ENCODE measurements at regions not wholly inside any gene's neighbourhood (a gene's known extent, or its start where the extent isn't known, plus 50 kb on each side); places are given as distances from the start of the nearest gene placed in this dataset.

DNA sequence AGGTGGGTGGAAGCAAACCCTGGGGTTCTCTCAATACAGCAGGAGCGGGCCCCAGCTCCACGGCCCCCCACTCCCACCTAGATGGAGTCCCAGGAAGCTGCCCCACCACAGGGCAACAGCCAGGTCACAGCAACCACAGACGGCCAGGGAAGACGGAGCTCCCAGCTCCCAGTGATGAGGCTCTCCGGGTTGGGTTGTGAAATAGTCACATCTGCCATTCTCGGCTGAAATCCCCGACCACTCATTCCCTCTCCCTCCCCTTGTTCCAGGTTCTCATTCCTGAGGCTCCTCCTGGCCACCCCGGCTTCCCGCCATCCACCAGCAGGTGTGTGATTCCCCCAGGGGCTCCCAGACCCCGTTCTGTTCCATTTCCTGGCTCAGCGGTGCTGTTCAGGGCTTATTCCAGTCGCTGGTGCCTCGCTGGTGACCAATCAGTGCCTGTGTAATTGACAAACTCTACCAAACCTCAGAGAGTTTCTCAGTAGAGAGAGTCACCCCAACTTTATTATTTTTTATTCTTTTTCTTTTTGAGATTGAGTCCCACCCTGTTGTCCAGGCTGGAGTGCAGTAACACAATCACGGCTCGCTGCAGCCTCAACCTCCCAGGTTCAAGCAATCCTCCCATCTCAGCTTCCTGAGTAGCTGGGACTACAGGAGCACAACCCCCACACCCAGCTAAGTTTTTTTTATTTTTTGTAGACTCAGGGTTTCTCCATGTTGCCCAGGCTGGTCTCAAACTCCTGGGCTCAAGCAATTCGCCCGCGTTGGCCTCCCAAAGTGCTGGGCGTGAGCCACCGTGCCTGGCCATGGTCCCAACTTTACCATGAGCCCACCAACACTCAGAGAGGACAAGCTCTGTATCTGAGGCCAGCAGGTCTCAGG is 63.2 kb downstream of the SHANK2 start:
- Mint-ChIP-seq H3K4me3 (no peak overlapping the region), H3K36me3 (no peaks in the 10 kb centered on the region), H3K9me3 (no peaks in the 10 kb centered on the region), H3K27ac (no peak overlapping the region), H3K4me1 (no peaks in the 10 kb centered on the region), H3K27me3 (peaks cover 2 to 13% of the 10 kb centered on the region in 2 donors)
- no peak for DNase-seq
- intact Hi-C loops (cut with micrococcal nuclease): no loop called here
- Histone ChIP-seq H3K4me1 (ENCODE audit: insufficient read depth, low read length) (no peaks in the 10 kb centered on the region), H3K4me3 (ENCODE audit: low read length in 2 of 2) (no peak overlapping the region), H3K27ac (ENCODE audit: low read depth, low read length) (no peak overlapping the region), H3K36me3 (ENCODE audit: insufficient read depth, low read length) (no peaks in the 10 kb centered on the region), H3K27me3 (ENCODE audit: insufficient read depth, low read length) (no peaks in the 10 kb centered on the region), H3K9me3 (ENCODE audit: control insufficient read depth in 1 of 2, low read length in 2 of 2) (no peaks in the 10 kb centered on the region)
- CTCF ChIA-PET (ENCODE audit: partially characterized antibody): no interaction called here
- POLR2A ChIA-PET (ENCODE audit: partially characterized antibody): no interaction called here

DNA sequence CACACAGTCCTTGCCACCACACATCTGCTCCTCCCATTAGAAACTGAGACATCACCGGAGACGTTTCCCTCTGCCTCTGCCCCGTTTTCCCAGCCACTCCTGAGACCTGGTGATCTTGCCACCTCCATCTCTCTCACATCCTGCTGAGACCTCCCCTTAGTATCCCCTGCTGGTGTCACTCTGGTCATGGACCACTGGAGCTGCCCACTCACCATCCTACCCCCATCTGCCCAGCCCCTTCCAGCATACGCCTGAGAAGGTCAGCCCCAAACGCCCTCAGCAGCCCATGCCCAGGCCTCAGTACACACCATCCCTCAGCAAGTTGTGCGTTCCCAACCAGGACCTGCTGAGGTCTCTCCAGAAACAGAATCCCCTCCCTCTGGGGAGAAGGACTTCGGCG is 64.3 kb downstream of the SHANK2 start:
- Mint-ChIP-seq H3K36me3 (no peaks in the 10 kb centered on the region), H3K9me3 (no peaks in the 10 kb centered on the region), H3K27ac (no peak overlapping the region), H3K4me1 (no peaks in the 10 kb centered on the region), H3K27me3 (peaks cover 0 to 13% of the 10 kb centered on the region in 2 donors), H3K4me3 (peak overlapping the region in 1 of 8 donors; percentile 1)
- H3K4me1 ChIP-seq (ENCODE audit: insufficient read depth, low read length): no peaks in the 10 kb centered on the region
- intact Hi-C loops (cut with micrococcal nuclease): no loop called here
- H3K36me3 ChIP-seq (ENCODE audit: insufficient read depth, low read length): no peaks in the 10 kb centered on the region
- DNase-seq: no peak
- no peaks in the 10 kb centered on the region for H3K9me3 ChIP-seq (ENCODE audit: control insufficient read depth in 1 of 2, low read length in 2 of 2)
- POLR2A ChIA-PET (ENCODE audit: partially characterized antibody): no interaction called here
- H3K4me3 ChIP-seq (ENCODE audit: low read length in 2 of 2): no peak overlapping the region
- no peak overlapping the region for H3K27ac ChIP-seq (ENCODE audit: low read depth, low read length)
- CTCF ChIA-PET (ENCODE audit: partially characterized antibody): no interaction called here
- no peaks in the 10 kb centered on the region for H3K27me3 ChIP-seq (ENCODE audit: insufficient read depth, low read length)

GRCh38 chr11:71186806-71187205 is 65.6 kb downstream of the SHANK2 start:
- ChIA-PET CTCF (ENCODE audit: partially characterized antibody) (no interaction called here), POLR2A (ENCODE audit: partially characterized antibody) (no interaction called here)
- Mint-ChIP-seq H3K36me3 (no peaks in the 10 kb centered on the region), H3K27ac (no peak overlapping the region), H3K4me3 (no peak overlapping the region), H3K27me3 (peaks cover 0 to 7% of the 10 kb centered on the region in 2 donors), H3K9me3 (no peaks in the 10 kb centered on the region), H3K4me1 (no peaks in the 10 kb centered on the region)
- Histone ChIP-seq H3K27ac (ENCODE audit: low read depth, low read length) (no peak overlapping the region), H3K4me1 (ENCODE audit: insufficient read depth, low read length) (no peaks in the 10 kb centered on the region), H3K27me3 (ENCODE audit: insufficient read depth, low read length) (no peaks in the 10 kb centered on the region), H3K36me3 (ENCODE audit: insufficient read depth, low read length) (no peaks in the 10 kb centered on the region), H3K9me3 (ENCODE audit: control insufficient read depth in 1 of 2, low read length in 2 of 2) (no peaks in the 10 kb centered on the region), H3K4me3 (ENCODE audit: low read length in 2 of 2) (no peak overlapping the region)
- no peak for DNase-seq
- intact Hi-C loops (cut with micrococcal nuclease): no loop called here

- intact Hi-C loops (cut with micrococcal nuclease): no loop called here
- Histone ChIP-seq H3K4me3 (ENCODE audit: low read length in 2 of 2) (no peak overlapping the region), H3K36me3 (ENCODE audit: insufficient read depth, low read length) (no peaks in the 10 kb centered on the region), H3K27me3 (ENCODE audit: insufficient read depth, low read length) (no peaks in the 10 kb centered on the region), H3K4me1 (ENCODE audit: insufficient read depth, low read length) (no peaks in the 10 kb centered on the region), H3K9me3 (ENCODE audit: control insufficient read depth in 1 of 2, low read length in 2 of 2) (no peaks in the 10 kb centered on the region), H3K27ac (ENCODE audit: low read depth, low read length) (no peak overlapping the region)
- CTCF ChIA-PET (ENCODE audit: partially characterized antibody): no interaction called here
- POLR2A ChIA-PET (ENCODE audit: partially characterized antibody): no interaction called here
- Mint-ChIP-seq H3K9me3 (peaks cover 0 to 2% (median 0%) of the 10 kb centered on the region in 8 donors), H3K27me3 (peaks cover 2 to 3% of the 10 kb centered on the region in 2 donors), H3K4me1 (no peaks in the 10 kb centered on the region), H3K27ac (no peak overlapping the region), H3K4me3 (no peak overlapping the region), H3K36me3 (no peaks in the 10 kb centered on the region)
- no peak for DNase-seq
These were observed 67.0 kb downstream of the SHANK2 start for GRCh38 chr11:71185411-71185810.

DNA sequence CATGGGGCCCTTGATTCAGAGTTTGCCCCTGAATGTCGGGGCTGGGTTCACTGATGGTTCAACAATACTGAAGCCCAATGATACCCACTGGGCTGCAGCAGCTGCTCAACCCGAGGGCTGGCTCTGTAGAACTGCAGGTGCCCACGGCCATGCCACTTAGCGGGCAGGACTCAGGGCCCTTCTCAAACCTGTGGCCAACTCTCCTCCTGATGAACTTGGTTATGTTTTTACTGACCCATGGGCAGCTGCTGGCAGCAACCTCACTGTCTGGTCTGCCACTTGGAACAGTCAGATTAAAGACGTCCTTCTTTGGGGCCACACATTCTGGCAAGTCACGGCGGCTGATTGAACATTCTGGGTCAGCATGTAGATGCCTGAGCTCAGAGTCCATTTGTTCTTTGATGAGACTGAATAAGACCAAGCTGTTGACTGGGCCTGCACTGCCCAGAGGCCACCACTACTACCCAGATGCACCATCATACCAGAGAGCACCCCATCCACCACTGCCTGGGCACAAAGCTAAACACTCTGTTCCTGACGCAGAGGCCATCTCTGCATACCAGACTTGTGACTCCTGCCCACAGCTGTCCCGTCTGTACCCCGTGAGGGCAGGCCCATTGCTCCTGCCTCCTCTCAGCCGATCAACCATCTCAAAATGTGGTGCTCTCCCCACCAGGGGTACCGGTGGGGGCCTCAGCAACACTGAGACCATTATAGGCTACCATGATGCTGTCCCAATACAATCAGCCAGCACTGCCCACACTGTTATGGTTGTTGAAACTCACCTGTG is 67.8 kb downstream of the SHANK2 start:
- intact Hi-C loops (cut with micrococcal nuclease): no loop called here
- Histone ChIP-seq H3K36me3 (ENCODE audit: insufficient read depth, low read length) (no peaks in the 10 kb centered on the region), H3K27me3 (ENCODE audit: insufficient read depth, low read length) (no peaks in the 10 kb centered on the region), H3K4me1 (ENCODE audit: insufficient read depth, low read length) (no peaks in the 10 kb centered on the region), H3K9me3 (ENCODE audit: control insufficient read depth in 1 of 2, low read length in 2 of 2) (no peaks in the 10 kb centered on the region), H3K27ac (ENCODE audit: low read depth, low read length) (no peak overlapping the region), H3K4me3 (ENCODE audit: low read length in 2 of 2) (no peak overlapping the region)
- H3K27me3 Mint-ChIP-seq: peaks cover 2 to 3% of the 10 kb centered on the region in 2 donors
- no peak overlapping the region for H3K27ac Mint-ChIP-seq
- H3K4me1 Mint-ChIP-seq: no peaks in the 10 kb centered on the region
- CTCF ChIA-PET (ENCODE audit: partially characterized antibody): no interaction called here
- no peak overlapping the region for H3K4me3 Mint-ChIP-seq
- no peak for DNase-seq
- H3K36me3 Mint-ChIP-seq: no peaks in the 10 kb centered on the region
- H3K9me3 Mint-ChIP-seq: peaks cover 0 to 2% (median 0%) of the 10 kb centered on the region in 8 donors
- POLR2A ChIA-PET (ENCODE audit: partially characterized antibody): no interaction called here

GRCh38 chr11:71183878-71184277 is 68.5 kb downstream of the SHANK2 start:
- intact Hi-C loops (cut with micrococcal nuclease): no loop called here
- CTCF ChIA-PET (ENCODE audit: partially characterized antibody): no interaction called here

GRCh38 chr11:71182791-71183677 is 69.3 kb downstream of the SHANK2 start:
- Mint-ChIP-seq H3K4me3 (no peak overlapping the region), H3K9me3 (peaks cover 0 to 2% (median 0%) of the 10 kb centered on the region in 8 donors), H3K36me3 (no peaks in the 10 kb centered on the region), H3K4me1 (no peaks in the 10 kb centered on the region), H3K27ac (no peak overlapping the region), H3K27me3 (peaks cover 3 to 4% of the 10 kb centered on the region in 2 donors)
- ChIA-PET CTCF (ENCODE audit: partially characterized antibody) (no interaction called here), POLR2A (ENCODE audit: partially characterized antibody) (no interaction called here)
- no peaks in the 10 kb centered on the region for H3K9me3 ChIP-seq (ENCODE audit: control insufficient read depth in 1 of 2, low read length in 2 of 2)
- no peak overlapping the region for H3K4me3 ChIP-seq (ENCODE audit: low read length in 2 of 2)
- H3K27me3 ChIP-seq (ENCODE audit: insufficient read depth, low read length): no peaks in the 10 kb centered on the region
- intact Hi-C loops (cut with micrococcal nuclease): no loop called here
- no peaks in the 10 kb centered on the region for H3K36me3 ChIP-seq (ENCODE audit: insufficient read depth, low read length)
- H3K27ac ChIP-seq (ENCODE audit: low read depth, low read length): no peak overlapping the region
- H3K4me1 ChIP-seq (ENCODE audit: insufficient read depth, low read length): no peaks in the 10 kb centered on the region
- no peak for DNase-seq

More at GRCh38 chr11:71183878-71184277, 68.5 kb downstream of the SHANK2 start:
- DNase-seq: no peak
- no peaks in the 10 kb centered on the region for H3K9me3 ChIP-seq (ENCODE audit: control insufficient read depth in 1 of 2, low read length in 2 of 2)
- POLR2A ChIA-PET (ENCODE audit: partially characterized antibody): no interaction called here
- peaks cover 0 to 2% (median 0%) of the 10 kb centered on the region in 8 donors for H3K9me3 Mint-ChIP-seq
- H3K4me3 ChIP-seq (ENCODE audit: low read length in 2 of 2): no peak overlapping the region
- no peaks in the 10 kb centered on the region for H3K36me3 Mint-ChIP-seq
- no peaks in the 10 kb centered on the region for H3K4me1 ChIP-seq (ENCODE audit: insufficient read depth, low read length)
- no peak overlapping the region for H3K27ac ChIP-seq (ENCODE audit: low read depth, low read length)
- peaks cover 2 to 3% of the 10 kb centered on the region in 2 donors for H3K27me3 Mint-ChIP-seq
- H3K4me3 Mint-ChIP-seq: no peak overlapping the region
- no peaks in the 10 kb centered on the region for H3K36me3 ChIP-seq (ENCODE audit: insufficient read depth, low read length)
- H3K27ac Mint-ChIP-seq: no peak overlapping the region
- no peaks in the 10 kb centered on the region for H3K27me3 ChIP-seq (ENCODE audit: insufficient read depth, low read length)
- no peaks in the 10 kb centered on the region for H3K4me1 Mint-ChIP-seq

Measured in CD4-positive, alpha-beta memory T cell (primary cell).